DMS153 treated with DMSO at 0.1 percent for 48 hours (cell line): ENCODE measurements at regions not wholly inside any gene's neighbourhood (a gene's known extent, or its start where the extent isn't known, plus 50 kb on each side); places are given as distances from the start of the nearest gene placed in this dataset.

Experiments used
- DNase-seq: peaks from one replicate; lab custom pipeline; 2025; ENCODE audit not compliant: unreplicated experiment; lab: John Stamatoyannopoulos, UW

GRCh38 chr10:89153971-89154370 lies 53.1 kb downstream of the CH25H start:
- no peak for DNase-seq

GRCh38 chr10:89153116-89153515 lies 54.0 kb downstream of the CH25H start:
- DNase-seq: no peak

- DNase-seq: no peak
Measured at GRCh38 chr10:89151857-89152256, 55.3 kb downstream of the CH25H start.

- DNase-seq: no peak
Measured at GRCh38 chr10:89148061-89148460, 59.1 kb downstream of the CH25H start.

GRCh38 chr10:89147256-89147655 lies 59.9 kb downstream of the CH25H start:
- DNase-seq: no peak

- DNase-seq: no peak
Measured at GRCh38 chr10:89144836-89145235, 62.3 kb downstream of the CH25H start.

- DNase-seq: no peak
Measured at GRCh38 chr10:89142590-89142989, 64.5 kb downstream of the CH25H start.

DNA sequence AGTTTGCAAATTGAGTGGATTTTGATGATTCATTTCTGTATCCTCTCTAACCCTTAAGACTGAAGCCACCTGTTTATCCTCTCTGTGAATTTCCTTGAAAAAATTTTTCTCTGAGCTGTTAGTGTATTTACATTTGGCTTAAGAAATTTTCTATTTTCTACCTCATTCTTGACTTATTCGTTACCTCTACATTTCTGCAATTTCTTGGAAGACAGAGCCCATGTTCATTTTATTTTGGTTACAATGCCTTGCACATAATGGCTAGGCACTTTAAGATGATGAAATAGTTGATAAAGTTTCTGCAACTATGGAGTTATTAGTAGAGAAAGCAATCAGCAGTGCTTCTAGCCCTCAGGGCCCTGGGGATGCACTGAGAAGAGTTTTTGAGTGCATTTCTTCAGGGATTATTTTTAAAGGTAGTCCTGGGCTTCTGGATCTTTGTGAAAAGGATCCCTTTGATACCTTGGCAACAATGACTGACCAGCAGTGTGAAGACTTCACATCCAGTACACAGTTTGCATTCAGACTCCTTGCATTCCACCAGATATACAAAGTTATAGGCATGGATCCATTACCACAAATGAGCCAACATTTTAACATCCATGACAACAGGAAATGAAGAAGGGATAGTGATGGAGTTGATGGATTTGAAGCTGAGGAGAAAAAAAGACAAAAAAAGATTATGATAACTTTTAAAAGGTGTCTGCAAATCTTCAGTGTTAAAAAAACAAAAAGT lies 68.2 kb downstream of the CH25H start:
- DNase-seq: no peak

GRCh38 chr10:89134963-89135362 lies 72.2 kb downstream of the CH25H start:
- no peak for DNase-seq

GRCh38 chr10:89129911-89130310 lies 77.2 kb downstream of the CH25H start:
- no peak for DNase-seq

DNA sequence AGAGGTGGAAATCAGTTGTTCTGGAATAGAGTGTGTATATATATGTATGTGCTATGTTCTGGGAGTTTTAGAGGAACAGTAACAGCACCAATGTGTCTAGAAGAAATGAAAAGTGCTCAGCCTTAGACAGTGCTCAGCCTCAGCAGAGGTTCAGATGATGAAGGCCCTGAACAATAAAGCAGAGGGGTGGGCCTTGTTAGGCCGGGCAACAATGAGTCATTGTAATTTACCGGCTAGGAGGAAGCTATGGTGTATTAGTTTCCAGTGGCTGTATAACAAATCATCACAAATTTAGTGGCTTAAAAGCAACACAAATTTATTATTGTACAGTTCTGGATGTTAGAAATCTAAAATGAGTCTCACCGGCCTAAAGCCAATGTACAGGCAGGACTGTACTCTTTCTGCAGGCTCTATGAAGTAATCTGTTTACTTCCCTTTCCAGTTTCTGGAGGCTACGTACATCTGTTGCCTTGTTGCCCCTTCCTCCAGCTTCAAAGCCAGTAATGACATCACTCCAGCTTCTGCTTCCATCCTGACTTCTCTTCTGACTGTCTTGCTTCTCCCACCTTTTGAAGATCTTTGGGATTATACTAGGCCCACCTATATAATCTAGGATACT lies 84.6 kb downstream of the CH25H start:
- DNase-seq: no peak

DNA sequence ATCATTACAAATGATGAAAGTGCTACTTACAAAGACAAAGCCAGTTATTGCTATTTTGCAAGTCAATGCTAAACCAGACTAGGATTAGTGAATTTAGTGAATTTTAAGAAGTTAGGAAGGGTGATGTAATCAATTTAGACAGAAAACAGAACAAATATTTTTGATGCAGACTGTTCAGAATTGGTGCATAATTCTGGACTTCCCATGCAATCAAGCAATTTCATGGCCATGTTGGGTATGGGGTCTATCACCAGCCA lies 85.4 kb downstream of the CH25H start:
- DNase-seq: no peak

DNA sequence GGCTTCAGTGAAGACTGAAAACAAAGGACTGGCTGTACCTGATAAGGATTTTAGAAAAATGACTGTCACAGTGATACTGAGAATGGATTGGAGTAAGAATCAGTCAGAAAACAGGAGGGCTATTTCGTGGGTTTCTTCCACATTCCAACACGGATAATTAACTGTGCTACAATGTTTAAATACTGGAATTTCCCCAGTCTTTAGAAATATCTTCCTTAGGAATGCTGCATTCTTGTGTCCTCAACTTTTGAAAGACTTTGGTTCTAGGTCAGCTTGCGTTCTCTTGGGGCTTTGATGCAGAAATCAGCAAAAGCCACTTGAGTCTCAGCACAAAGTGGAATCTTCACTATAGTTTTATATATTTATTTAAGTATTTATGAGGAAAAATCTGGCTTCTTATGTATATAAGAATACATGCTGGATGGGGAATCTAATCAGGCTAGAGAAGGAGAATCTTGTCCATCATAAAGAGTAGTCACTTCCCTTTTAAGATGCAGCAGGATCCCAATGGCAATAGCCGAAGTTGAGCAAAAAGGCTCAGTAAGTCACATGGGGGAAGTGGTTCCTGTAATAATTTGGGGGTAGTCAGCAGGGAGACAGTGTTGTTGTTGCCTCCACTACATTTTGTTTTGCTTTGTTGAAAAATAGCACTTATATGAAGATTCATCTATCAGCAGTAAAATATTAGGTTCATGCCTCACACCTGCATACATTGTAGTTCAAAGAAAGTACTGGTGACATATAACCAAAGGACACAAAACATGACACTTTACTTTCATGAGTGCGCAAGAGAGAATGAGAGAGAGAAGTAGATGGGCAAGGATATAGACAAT lies 86.0 kb downstream of the CH25H start:
- no peak for DNase-seq

DNA sequence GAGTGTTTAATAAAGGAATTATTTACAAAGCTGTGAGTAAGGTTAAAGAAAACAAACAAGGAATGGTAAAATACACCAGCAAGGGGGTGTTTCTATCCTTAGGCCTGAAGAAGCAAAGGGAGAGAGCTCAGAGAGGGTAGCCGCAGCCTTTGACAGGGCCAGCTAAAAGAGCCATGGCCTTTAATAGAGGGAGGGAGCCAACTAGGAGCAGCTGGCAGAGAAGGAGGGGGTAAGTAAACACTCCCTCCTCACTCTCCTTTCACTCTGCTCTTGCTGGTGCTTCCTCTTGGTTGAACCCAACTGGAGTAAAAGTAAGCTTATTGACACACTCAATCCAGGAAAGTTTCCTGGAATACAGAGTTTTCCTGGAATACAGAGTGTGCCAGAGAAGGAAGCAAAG lies 87.5 kb downstream of the CH25H start:
- peak; percentile 25 for DNase-seq

DNA sequence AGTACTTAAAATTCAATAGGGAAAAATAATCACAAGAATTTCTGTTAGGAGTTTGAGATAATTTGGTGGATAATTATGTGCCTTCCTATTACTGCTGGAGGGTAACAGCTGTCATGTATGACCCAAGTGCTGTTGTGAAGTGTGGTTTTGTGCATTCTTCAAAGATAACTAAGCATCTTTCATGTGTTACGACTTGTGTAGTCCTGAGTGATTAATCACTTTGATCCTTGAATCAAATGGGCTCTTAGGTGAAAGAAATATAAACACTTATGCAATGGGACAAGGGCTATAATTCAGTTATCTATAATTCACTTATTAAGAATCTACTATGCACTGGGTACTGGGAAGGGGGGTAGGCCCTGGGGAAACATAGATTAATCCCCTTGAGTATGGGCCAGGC lies 89.0 kb downstream of the CH25H start:
- no peak for DNase-seq

DNA sequence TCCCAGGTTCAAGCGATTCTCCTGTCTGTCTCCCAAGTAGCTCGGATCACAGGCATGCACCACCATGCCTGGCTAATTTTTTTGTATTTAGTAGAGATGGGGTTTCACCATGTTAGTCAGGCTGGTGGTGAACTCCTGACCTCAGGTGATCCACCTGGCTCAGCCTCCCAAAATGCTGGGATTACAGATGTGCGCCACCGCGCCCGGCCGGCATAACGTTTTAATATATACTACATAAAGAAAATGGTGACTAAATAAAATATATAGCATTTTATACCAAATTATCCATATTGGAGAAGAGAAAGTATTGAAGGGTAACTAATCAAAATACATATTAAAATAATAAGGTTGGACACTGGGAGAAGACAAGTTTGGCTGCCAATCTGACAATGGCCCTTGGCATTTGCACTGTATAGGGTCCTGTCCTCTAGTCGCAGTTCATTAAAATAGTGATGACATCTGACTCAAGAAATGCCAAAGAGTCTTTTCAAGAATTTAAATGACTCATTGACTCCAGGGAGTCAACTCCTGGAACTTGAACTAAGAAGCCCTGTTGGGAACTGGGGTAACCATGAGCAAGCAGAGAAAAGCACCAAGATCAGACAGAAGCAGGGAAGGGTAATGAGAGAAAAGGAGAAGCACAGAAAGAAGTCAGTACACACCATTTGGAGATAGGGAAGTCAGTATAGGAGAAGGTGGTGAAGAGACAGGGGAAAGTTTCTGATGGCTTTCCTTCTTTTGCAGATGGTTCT lies 91.1 kb downstream of the CH25H start:
- DNase-seq: no peak

DNA sequence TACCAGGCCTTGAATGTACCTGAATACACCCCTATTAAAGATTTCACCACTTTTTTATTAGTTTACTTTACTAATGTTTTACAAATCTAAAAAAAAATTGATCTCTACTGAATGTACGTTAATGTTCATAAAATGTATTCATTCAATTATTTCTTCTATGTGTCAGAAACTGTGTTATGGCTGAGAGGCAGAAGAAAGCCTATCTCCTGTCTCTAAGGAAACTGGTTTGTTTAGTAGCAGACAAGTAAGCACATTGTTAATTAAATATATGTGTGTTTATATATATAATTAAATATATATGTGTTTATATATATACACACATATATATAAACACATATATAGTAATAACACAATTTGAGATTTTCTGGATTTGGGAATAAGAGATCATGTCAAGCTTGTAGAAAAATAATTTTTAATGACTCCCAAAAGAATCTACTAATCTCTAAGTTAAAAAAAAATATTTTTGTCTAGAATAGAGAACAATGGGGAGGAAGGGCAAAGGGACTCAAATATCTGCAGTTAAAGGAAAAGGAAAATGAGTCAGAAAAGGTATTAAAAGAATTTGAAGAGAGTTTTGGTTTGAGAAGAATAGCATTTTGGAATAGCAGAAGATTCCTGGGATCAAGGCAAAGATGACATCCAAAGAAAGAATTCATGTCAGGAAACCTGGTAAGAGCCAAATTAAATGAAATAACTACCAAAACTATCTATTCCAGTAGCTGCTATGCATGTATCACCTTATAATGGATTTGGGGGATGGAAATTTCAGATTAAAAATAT lies 92.1 kb downstream of the CH25H start:
- DNase-seq: no peak

DNA sequence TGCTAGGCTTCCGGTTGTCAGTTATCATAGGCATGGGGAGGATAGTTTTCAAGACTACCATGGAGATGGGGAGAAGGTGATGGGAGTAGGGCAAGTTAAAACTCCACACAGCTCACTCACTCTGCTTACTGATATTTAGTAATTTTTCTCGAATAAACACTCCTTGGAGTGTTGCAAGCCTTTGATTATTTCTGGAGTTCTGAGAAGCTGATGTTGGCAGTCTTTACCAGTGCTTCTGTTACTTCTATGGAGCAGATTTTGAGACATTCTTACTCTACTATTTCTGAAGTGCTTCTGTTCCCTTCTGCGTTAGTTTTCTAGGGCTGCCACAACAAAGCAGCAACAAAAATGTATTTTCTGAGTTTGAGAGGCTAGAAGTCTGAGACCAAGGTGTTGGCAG lies 104.4 kb downstream of the CH25H start:
- no peak for DNase-seq

GRCh38 chr10:89101943-89102342 lies 105.2 kb downstream of the CH25H start:
- DNase-seq: no peak

DNA sequence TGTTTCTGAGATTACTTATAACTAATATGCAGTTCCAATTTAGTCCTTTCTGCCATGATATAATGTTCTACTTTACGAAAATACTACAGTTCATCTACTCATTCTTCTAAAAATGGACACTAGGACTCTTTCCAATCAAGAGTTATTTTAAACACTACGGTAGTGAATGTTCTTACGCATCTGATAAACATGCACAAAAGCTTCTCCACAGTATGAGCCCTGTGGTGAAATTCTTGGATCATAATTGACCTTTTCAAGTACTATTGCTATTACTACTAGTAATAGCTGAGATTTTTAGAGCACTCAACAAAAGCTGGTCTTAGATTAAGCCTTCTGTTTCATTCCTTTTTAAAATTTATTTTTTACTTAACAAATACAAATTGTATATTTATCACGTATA lies 106.4 kb downstream of the CH25H start:
- no peak for DNase-seq

- DNase-seq: no peak
Measured at GRCh38 chr10:89097226-89097625, 106.6 kb downstream of the FAS start.
